IPS-18a (cell line): ENCODE measurements at regions not wholly inside any gene's neighbourhood (a gene's known extent, or its start where the extent isn't known, plus 50 kb on each side); places are given as distances from the start of the nearest gene placed in this dataset.
"Not testable (repeated sequence)": the region's sequence is repeated elsewhere in the genome, so short reads cannot be mapped to it uniquely, and the experiment has no call there.

Experiments used
- H3K27ac ChIP-seq: one replicate; pipeline ENCODE4 v1.5.1; 2013; ENCODE audit warnings: low read length
- H3K27me3 ChIP-seq: one replicate; pipeline ENCODE4 v1.6.1; 2013; ENCODE audit warnings: mild to moderate bottlenecking, low read length; ENCODE audit not compliant: control insufficient read depth, insufficient read depth
- H3K36me3 ChIP-seq: one replicate; pipeline ENCODE4 v1.6.1; 2013; ENCODE audit warnings: low read depth, low read length; ENCODE audit not compliant: control insufficient read depth
- H3K4me1 ChIP-seq: one replicate; pipeline ENCODE4 v1.6.1; 2013; ENCODE audit warnings: low read depth, low read length; ENCODE audit not compliant: control insufficient read depth
- H3K4me3 ChIP-seq: one replicate; pipeline ENCODE4 v1.5.1; 2013; ENCODE audit warnings: low read length
- H3K9ac ChIP-seq: one replicate; pipeline ENCODE4 v1.6.1; 2013; ENCODE audit warnings: mild to moderate bottlenecking, low read length, moderate library complexity
- H3K9me3 ChIP-seq: one replicate; pipeline ENCODE4 v1.6.1; 2013; ENCODE audit warnings: low read depth, low read length; ENCODE audit not compliant: control insufficient read depth

DNA sequence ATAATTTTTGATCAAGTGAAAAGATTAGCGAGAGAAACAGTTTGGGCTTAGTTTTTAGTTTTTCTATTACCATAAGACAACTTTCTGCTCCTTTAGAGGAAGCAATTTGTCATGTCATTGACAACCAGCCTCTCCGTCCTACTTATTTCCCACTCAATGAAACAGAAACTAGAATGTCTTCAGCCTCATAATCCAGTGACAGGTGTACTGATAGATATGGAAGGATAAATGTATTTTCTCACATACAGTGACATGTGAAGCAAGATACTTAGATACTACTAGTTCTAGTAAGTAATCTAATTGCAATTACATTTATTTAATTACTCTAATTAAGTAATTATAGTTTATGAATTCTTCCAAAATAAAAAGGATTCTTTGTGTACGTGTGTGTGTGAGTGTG, 429.7 kb downstream of the CDH10 start:
- Histone ChIP-seq H3K36me3 (no peaks in the 10 kb centered on the region), H3K9ac (no peak overlapping the region), H3K27ac (no peak overlapping the region), H3K4me1 (peaks cover 6% of the 10 kb centered on the region), H3K9me3 (no peaks in the 10 kb centered on the region), H3K27me3 (no peaks in the 10 kb centered on the region), H3K4me3 (no peak overlapping the region)

DNA sequence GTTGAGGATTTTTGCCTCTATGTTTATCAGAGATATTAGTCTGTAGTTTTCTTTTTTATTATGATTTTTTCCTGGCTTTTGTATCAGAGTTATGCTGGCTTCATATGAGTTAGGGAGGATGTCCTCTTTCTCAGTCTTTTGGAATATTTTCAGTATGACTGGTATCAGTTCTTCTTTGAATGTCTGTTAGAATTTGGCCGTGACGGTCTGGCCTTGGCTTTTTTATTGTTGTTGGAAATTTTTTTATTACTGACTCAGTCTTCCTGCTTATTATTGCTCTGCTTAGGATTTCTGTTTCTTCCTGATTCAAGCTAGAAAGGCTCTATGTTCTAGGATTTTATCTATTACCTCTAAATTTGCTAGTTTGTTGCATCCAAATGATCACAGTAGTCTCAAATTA, 421.9 kb downstream of the CDH10 start:
- Histone ChIP-seq H3K27ac (no peak overlapping the region), H3K4me1 (no peaks in the 10 kb centered on the region)

DNA sequence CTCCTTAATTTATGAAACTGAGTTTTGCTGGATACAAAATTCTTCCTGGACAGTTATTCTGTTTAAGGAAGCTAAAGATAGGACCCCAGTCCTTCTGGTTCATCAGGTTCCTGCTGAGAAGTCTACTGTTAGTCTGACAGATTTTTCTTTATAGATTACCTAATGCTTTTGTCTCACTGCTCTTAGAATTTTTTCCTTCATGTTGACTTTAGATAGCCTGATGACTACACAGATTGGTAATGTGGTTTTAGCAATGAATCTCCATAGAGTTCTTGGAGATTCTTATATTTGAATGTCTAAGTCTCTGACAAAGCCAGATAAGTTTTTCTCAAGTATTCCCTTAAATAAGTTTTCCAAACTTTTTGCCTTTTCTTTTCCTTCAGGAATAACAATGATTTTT, 419.7 kb downstream of the CDH10 start:
- H3K4me3 ChIP-seq, result no peak overlapping the region
- H3K27ac ChIP-seq, result no peak overlapping the region
- H3K27me3 ChIP-seq, result no peaks in the 10 kb centered on the region
- no peaks in the 10 kb centered on the region for H3K36me3 ChIP-seq
- no peaks in the 10 kb centered on the region for H3K9me3 ChIP-seq
- H3K9ac ChIP-seq, result no peak overlapping the region
- H3K4me1 ChIP-seq, result no peaks in the 10 kb centered on the region

More for the DNA sequence above, 421.9 kb downstream of the CDH10 start:
- Histone ChIP-seq H3K4me3 (no peak overlapping the region), H3K9me3 (no peaks in the 10 kb centered on the region), H3K36me3 (no peaks in the 10 kb centered on the region), H3K27me3 (no peaks in the 10 kb centered on the region), H3K9ac (no peak overlapping the region)

DNA sequence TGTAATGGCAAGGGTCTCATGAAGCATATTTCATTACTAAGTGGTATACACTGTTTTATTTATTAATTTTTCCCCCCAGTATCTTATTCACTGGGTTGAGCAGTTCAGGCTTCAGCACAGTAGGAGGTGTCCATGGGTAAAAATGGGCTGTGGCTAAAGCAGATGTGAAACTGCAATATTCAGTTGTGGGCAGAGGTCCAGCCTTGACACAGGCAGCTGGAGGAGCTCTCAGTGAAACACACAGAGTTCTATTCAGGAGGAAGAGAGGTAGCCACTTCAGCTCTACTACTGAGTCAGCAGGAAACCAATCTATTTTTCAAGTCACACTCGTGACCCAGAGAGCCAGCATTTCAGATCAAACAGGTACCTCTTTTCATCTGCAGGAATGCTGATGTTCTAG, 418.3 kb downstream of the CDH10 start:
- H3K27me3 ChIP-seq, result no peaks in the 10 kb centered on the region
- H3K27ac ChIP-seq, result no peak overlapping the region
- H3K4me3 ChIP-seq, result no peak overlapping the region
- no peaks in the 10 kb centered on the region for H3K4me1 ChIP-seq
- no peaks in the 10 kb centered on the region for H3K9me3 ChIP-seq
- no peaks in the 10 kb centered on the region for H3K36me3 ChIP-seq
- H3K9ac ChIP-seq, result no peak overlapping the region

DNA sequence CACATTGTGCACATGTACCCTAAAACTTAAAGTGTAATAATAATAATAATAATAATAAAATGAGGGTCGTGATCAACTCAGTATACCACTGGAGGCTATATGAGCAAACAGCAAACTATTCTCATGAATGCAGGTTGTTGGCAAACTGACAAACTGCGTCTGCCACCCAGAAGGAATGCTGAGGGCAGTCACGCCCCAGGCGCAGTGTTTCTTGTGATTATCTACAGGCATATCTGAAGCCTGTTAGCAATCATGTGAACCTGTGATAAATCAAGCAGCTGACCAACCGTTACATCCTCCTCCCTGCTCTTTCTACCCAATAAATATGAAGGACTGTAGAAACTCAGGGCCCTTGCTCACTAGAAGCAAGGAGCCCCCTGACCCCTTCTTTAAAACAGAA, 416.9 kb downstream of the CDH10 start:
- not testable (repeated sequence) for H3K27ac ChIP-seq, H3K36me3 ChIP-seq, H3K27me3 ChIP-seq, H3K9me3 ChIP-seq, H3K9ac ChIP-seq, H3K4me1 ChIP-seq, H3K4me3 ChIP-seq

DNA sequence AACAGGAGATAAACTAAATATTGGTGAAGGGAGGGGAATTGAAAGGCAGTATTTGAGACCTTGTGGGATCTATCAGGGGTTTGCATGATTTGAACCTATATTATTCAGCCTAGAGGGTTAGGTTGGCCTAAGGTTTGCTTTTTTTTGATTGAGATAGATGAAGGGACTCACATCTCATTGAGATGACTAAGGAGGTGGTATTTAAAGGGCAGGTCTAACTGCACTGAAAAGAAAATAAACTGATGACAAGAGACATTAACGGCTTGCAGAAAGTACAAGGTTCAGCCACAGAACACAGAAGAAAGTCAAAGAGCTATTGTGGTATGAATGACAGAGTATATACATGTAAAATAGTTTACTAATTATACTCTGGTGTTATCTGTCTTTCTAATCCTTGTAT, 412.7 kb downstream of the CDH10 start:
- Histone ChIP-seq H3K9me3 (no peaks in the 10 kb centered on the region), H3K27me3 (no peaks in the 10 kb centered on the region), H3K4me3 (no peak overlapping the region), H3K4me1 (no peaks in the 10 kb centered on the region), H3K9ac (no peak overlapping the region), H3K36me3 (no peaks in the 10 kb centered on the region), H3K27ac (no peak overlapping the region)

DNA sequence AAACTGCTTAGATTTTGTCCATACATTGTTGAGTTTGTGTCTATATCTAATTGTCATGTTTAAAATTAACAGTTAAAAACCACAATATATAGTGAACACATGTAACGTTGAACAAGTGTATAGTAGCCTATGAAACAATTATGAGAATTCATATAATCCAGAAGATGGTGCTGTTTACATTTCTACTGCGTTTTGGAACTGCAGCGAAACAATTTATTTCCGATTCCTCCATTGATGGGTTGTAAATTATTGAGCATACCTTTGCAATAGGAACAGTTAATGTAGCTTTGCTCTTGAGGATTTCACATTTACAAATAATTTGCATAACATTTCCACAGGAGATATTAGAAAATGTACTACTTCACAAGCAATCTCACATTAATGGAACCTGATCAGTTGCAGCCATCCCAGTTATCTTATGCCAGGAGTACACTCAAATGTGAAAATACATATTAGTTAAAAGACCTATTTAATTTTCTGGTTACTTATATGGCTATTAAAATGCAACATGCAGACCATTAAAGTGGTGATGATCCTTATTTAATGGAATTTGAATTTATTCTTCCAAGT, 411.8 kb downstream of the CDH10 start:
- no peaks in the 10 kb centered on the region for H3K36me3 ChIP-seq
- H3K27ac ChIP-seq, result no peak overlapping the region
- H3K4me3 ChIP-seq, result no peak overlapping the region
- H3K9me3 ChIP-seq, result no peaks in the 10 kb centered on the region
- no peaks in the 10 kb centered on the region for H3K27me3 ChIP-seq
- H3K4me1 ChIP-seq, result no peaks in the 10 kb centered on the region
- no peak overlapping the region for H3K9ac ChIP-seq

DNA sequence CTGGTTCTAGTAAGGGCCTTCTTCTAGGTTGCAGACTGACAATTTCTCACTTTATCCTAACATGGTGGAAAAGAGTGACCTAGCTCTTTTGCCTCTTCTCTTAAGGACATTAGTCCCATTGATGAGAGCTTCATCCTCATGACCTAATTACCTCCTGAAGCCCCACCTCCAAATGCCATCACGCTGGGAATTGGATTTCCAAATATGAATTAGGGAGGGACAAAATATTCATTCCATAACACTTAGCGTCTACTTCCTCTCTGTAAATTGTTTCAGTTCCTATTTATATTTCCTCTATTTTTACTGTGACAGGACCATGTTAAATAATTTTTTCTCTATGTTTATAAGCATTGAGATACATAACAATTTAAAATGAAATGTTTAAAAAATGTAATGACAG, 408.8 kb downstream of the CDH10 start:
- Histone ChIP-seq H3K9ac (no peak overlapping the region), H3K4me3 (no peak overlapping the region), H3K27ac (no peak overlapping the region), H3K9me3 (no peaks in the 10 kb centered on the region), H3K36me3 (no peaks in the 10 kb centered on the region), H3K4me1 (no peaks in the 10 kb centered on the region), H3K27me3 (no peaks in the 10 kb centered on the region)

DNA sequence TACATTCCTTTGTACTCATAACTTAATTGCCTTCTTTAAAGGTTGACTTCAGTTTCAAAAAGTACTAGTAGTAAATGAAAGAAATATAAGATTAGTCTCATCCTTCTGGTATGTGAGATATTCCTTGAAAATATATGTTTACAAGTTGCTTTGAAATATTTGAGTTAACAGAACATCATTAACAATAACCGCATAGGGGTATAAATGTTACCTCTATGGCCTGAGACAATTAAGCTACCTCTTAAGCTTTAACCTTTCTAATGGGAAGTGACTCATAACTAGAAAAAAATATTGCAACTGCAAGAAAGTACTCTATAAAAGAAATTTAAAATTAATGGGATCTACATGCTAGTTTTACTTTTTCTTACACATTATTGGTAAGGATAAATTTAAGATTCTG, 399.0 kb downstream of the CDH10 start:
- Histone ChIP-seq H3K4me1 (no peaks in the 10 kb centered on the region), H3K27me3 (no peaks in the 10 kb centered on the region), H3K36me3 (no peaks in the 10 kb centered on the region), H3K27ac (no peak overlapping the region), H3K9ac (no peak overlapping the region), H3K4me3 (no peak overlapping the region), H3K9me3 (no peaks in the 10 kb centered on the region)

DNA sequence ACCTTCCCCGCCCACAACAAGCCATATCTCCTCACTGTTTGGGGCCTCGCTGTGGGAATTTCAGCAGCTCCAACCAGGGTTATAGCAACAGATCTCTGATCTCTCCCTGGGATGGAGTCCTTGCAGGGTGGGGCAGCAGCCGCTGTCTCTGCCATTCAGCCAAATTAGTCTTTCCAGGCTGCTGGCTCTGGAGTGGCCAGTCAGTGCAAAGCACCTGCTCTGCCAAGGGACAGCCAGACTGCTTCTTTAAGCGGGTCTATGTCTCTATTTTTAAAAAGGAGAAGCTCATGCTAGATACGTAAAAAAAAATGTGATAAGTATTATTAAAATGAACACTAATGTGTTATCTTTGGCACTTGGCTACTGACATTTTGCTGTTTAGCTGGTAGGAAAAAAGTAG, 380.2 kb downstream of the CDH10 start:
- Histone ChIP-seq H3K4me3 (no peak overlapping the region), H3K27me3 (no peaks in the 10 kb centered on the region), H3K36me3 (no peaks in the 10 kb centered on the region), H3K27ac (no peak overlapping the region), H3K4me1 (no peaks in the 10 kb centered on the region), H3K9ac (no peak overlapping the region), H3K9me3 (no peaks in the 10 kb centered on the region)

DNA sequence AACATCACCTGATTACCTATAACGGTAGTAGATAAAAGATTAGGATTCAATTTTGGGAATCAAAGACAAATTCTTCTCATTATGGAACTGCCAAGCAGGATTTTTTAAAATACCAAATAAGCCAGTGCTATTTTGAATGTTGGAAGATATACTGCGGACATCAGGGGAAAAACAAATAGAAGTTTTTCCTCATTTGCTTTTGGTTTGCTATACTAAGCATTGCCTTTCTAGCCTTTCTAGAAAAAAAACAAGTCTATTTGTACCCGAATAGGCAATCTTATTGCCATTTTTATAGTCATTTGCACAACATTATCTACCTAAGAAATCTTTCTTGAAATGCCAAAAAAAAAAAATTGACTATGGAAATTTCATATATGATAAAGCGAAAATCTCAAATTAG, 379.5 kb downstream of the CDH10 start:
- no peaks in the 10 kb centered on the region for H3K9me3 ChIP-seq
- no peaks in the 10 kb centered on the region for H3K4me1 ChIP-seq
- H3K27ac ChIP-seq, result no peak overlapping the region
- H3K36me3 ChIP-seq, result no peaks in the 10 kb centered on the region
- no peak overlapping the region for H3K9ac ChIP-seq
- H3K27me3 ChIP-seq, result no peaks in the 10 kb centered on the region
- no peak overlapping the region for H3K4me3 ChIP-seq

DNA sequence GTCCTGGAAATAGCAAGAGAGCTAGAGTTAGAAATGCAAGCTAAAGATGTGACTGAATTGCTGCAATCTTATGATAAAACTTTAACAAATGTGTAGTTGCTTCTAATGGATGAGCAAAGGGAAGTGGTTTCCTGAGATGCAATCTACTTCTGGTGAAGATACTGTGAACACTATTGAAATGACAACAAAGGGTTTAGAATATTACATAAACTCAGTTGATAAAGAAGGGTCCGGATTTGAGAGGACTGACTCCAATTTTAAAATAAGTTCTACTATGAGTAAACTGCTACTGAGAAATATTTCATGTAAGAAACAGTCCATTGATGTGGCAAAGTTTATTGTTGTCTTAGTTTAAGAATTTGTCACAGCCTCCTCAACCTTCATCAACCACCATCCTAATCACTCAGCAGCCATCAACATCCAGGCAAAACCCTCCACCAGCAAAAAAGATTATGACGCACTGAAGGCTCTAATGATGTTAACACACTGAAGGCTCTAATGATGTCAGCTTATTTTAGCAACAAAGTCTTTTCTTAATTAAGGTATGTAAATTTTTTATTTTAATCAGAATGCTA, 376.2 kb downstream of the CDH10 start:
- no peaks in the 10 kb centered on the region for H3K27me3 ChIP-seq
- H3K27ac ChIP-seq, result no peak overlapping the region
- no peaks in the 10 kb centered on the region for H3K4me1 ChIP-seq
- no peak overlapping the region for H3K4me3 ChIP-seq
- H3K9ac ChIP-seq, result no peak overlapping the region
- H3K9me3 ChIP-seq, result no peaks in the 10 kb centered on the region
- H3K36me3 ChIP-seq, result no peaks in the 10 kb centered on the region
